Right lobe of liver (tissue), 4 donors: ENCODE measurements at regions not wholly inside any gene's neighbourhood (a gene's known extent, or its start where the extent isn't known, plus 50 kb on each side); places are given as distances from the start of the nearest gene placed in this dataset.

Experiments
- CTCF ChIP-seq, 4 donors: fragments of 200-600 bp in 3 of 4; fragments of 450-650 bp in 1 of 4; IDR thresholded peaks; one replicate each; pipeline versions ENCODE4 v1.5.1 to v1.8.0; 2016 to 2022; ENCODE audit warnings: antibody characterized with exemption in 4 of 4, mild to moderate bottlenecking in 2 of 4
- POLR2A ChIP-seq: fragments of 450-650 bp; IDR thresholded peaks from one replicate; pipeline ENCODE4 v1.6.1; 2017; ENCODE audit warnings: antibody characterized with exemption, mild to moderate bottlenecking
- donor health status: DM: no; HTN: no; CAD: no.
- donor health status: DM: no; HTN: no; CAD: no.
- donor health status: DM: no; HTN: yes; CAD: no.

DNA sequence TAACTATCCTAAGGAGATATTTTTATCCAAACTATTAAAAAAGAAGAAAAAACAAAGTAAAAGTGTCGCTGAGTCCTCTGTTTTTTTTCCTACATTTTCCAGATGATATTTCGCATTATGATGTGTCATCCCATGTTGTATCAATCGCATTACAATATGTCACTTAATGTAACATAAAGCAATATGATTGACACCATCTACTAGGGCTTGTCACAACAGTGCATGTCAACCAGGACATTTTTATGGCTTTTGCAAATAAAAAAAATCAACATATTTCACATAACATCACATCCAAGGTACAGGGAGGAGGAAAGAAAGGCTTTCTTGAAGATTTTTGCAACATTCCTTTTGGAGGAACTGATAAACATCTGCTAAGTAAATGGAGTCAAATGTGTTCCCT lies 308.9 kb downstream of the ETAA1 start:
- TF ChIP-seq CTCF (IDR thresholded peaks at IDR 0.05) (no peak), POLR2A (no peak)
